HG02763 (cell line): ENCODE measurements at regions not wholly inside any gene's neighbourhood (a gene's known extent, or its start where the extent isn't known, plus 50 kb on each side); places are given as distances from the start of the nearest gene placed in this dataset.
"Not testable (repeated sequence)": the region's sequence is repeated elsewhere in the genome, so short reads cannot be mapped to it uniquely, and the experiment has no call there.

ENCODE experiments used
- ATAC-seq: cut with Tn5 transposase; IDR thresholded peaks from one replicate; pipeline ENCODE4 v1.9.1; 2021; ENCODE audit warnings: mild to moderate bottlenecking, moderate library complexity; ENCODE audit not compliant: unreplicated experiment

- no peak for ATAC-seq
Measured at GRCh38 chr21:18117176-18117575, 127.5 kb upstream of the CHODL start.

GRCh38 chr21:18114810-18115209, 129.8 kb upstream of the CHODL start:
- ATAC-seq = no peak

DNA sequence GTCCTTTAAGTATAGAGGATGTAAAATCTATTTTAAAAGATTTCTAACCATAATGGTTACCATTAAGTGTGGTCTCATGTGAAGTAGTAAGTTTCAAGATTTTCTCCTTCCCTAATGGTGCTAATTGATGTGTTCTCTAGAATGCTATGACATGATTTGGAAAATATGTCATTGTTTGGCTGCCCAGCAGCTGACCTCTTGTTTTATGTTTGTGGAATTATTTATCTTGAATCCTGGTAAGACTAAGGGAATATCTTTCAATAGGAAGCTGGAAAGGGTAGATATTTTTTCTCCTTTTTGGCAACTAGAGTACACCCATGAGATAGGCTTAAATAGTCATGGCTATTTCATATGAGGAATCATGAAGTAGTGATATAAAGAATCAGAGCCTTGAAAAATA, 139.8 kb upstream of the CHODL start:
- ATAC-seq = no peak

- ATAC-seq = not testable (repeated sequence)
Measured at GRCh38 chr21:18096413-18096812, 148.2 kb upstream of the CHODL start.

- ATAC-seq = no peak
Measured at GRCh38 chr21:18089786-18090185, 154.8 kb upstream of the CHODL start.

DNA sequence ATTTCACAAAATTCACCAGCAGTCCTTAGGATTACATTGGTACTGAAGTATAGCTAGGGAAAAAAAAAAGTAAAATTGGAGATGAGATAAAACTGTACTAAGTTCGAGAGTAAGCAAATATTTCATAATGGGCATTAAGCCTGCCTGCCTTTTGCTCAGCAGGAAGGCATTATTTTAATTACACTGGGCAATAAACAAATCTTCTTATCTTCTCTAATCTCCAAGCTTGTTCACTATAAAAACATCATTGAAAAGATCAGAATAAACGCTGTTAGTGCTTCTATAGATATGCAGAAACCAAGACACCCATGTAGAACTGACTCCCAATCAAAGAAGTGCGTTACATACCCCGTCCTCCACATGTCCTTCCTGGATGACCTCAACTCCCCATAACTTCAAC, 174.2 kb upstream of the CHODL start:
- no peak for ATAC-seq

DNA sequence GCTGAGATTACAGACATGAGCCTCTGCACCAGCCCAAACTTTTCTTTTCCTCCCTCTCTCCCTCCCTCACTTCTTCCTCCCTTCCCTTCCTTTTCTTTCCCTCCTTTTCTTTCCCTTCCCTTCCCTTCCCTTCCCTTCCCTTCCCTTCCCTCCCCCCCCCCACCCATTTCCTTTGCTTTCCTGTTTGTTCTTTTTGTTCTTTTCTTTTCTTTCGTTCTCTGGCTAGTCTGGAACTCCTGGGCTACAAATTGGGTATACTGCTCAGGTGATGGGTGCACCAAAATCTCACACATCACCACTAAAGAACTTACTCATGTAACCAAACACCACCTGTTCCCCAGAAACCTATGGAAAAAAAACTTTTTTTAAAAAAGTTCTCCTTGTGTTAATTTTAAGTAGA, 174.8 kb upstream of the CHODL start:
- ATAC-seq = no peak

DNA sequence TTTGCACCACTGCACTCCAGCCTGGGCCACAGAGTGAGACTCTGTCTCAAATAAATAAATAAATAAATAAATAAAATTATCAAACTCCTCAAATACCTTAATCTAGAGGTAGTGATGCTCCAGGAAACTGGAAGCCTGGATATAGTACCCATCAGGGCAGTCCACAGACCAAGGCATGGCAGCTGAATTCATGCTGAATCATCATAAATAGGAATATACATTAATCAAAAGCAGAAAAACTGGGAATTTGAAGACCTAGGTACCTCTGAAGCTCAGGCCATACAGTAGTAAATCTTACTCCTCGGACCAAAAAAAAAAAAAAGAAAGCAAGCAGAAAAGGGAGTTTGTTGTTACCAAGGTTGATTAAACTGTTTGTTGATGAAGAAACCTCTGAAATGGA, 184.2 kb upstream of the CHODL start:
- ATAC-seq = no peak

- ATAC-seq = no peak
Measured at GRCh38 chr21:18058731-18059398, 185.8 kb upstream of the CHODL start.

DNA sequence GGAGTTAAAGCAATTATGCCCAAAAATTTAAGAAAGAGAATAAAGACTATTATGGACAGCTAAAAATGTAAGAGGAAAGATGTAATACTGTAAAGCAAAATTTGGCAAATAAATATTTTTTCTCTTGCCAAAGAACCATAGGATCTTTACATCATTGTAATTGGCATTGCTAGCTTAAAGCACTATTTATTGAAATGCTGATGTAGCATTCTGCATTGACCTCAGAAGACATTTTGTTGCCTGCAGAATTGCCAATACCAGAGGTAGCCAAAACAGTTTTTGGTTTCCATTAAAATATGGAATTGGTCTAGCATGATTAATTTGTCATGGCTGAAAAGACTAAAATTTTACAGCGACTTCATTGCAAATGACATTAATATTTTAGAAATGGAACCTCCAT, 191.5 kb upstream of the CHODL start:
- no peak for ATAC-seq

- no peak for ATAC-seq
Measured at GRCh38 chr21:18049461-18049860, 195.2 kb upstream of the CHODL start.

GRCh38 chr21:18041012-18041411, 203.6 kb upstream of the CHODL start:
- ATAC-seq = no peak

GRCh38 chr21:18030248-18030647, 211.1 kb upstream of the C21orf91 start:
- ATAC-seq = no peak

DNA sequence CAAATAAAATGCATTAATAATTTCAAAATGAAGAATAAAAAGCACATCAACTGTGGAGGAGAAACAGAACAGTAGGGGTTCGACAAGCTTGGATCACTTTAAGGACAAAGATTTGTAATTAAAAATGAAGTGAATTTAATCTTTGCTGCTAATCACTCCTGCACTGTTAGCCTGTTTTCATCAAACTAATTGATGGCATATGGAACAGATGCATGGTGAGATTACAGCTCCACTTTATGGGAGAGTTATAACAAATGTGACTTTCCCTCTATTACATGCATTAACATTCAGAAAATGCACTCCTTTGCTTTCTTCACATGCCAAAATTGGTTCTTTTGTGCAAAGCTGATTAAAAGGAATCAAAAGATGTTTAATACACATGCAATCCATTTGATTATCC, 207.2 kb upstream of the C21orf91 start:
- ATAC-seq = no peak

- no peak for ATAC-seq
Measured at GRCh38 chr21:18023711-18024110, 204.6 kb upstream of the C21orf91 start.

- no peak for ATAC-seq
Measured at GRCh38 chr21:18023157-18023556, 204.0 kb upstream of the C21orf91 start.

DNA sequence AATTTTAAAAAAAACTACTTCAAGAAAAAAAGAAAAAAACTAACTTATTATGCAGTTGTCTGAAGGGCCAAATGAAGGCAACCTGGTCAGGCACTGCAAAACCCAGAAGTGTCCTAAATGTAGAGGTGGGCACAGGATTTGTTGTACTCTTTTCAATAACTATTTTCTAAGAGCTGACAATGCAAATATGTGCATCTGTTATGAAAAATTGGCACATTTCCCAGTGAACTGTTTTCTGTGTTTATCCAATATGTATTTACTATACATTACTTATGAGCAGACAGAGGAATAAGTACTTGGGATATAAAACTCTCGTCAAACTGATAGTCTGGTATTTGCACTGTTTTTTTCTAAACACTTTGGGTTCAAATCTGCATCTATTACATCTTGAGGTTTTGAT, 188.0 kb upstream of the C21orf91 start:
- ATAC-seq = no peak

DNA sequence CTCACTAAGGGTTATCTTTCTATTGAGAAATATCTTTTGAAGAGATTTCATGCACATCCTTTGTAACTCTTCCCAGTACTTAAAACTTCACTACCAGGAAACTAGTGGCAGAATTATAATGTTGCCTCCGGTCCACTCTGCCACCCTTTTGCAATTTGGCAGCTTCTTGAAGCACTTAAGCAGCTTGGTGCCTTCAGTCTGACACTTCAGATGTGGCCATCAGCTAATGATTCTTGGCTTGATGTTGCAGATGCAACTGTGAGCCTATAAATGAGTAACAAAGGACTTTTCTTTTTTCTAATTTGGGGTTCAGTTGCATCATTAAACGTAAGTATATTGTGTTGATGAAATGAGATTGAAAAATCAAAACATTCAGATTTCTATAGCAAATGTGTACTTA, 187.5 kb upstream of the C21orf91 start:
- no peak for ATAC-seq

GRCh38 chr21:18002393-18002792, 183.2 kb upstream of the C21orf91 start:
- no peak for ATAC-seq

DNA sequence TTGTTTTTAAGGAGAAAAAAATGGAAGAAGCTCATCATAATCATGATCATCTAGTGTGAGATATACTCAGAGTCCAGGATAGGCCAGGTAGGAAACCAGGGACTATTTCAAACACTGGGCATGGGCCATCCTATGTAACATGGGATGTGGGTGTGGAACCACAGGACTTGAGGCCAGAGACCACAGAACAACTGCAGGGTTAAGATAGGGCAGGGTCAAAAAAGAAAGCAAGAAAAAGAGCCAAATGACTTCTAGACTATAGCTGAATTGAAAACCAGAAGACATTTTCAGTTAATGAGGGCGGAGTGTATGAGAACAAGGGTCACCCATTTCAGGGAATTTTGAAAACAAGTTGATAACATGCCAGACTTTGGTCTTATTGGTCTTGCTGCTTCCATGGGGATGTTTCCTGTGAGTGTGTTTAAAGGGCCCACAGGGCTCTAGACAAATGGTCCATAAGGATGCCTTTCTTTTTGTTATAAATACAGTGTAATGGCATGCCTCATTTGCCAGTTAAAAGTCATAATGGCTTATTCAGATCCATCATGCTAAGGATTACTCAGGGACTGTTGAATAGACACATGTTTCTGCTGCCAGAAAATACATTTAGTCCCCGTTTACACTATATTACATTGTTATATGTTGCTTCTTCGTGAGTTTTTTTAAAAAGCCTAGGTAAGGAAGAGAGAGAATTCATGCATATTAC, 182.0 kb upstream of the C21orf91 start:
- no peak for ATAC-seq

- not testable (repeated sequence) for ATAC-seq
Measured at GRCh38 chr21:17998599-17998998, 179.4 kb upstream of the C21orf91 start.

GRCh38 chr21:17989780-17990179, 170.6 kb upstream of the C21orf91 start:
- no peak for ATAC-seq

DNA sequence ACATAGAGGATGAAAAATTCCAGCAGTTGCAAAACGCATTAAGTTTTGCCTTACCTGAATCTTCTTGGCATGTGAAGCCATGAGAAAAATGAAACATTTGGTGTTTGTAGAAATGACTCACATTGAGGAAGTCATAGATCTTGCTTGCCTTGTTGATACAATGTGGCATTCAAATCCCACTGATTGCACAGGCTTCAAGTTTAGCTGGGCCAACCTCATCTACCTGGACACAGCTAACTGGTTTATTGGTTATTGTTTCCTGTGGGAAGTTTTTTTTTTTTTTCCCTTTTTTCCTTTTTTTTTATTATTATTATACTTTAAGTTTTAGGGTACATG, 168.9 kb upstream of the C21orf91 start:
- ATAC-seq = no peak
